Caco-2 (cell line): ENCODE measurements at regions not wholly inside any gene's neighbourhood (a gene's known extent, or its start where the extent isn't known, plus 50 kb on each side); places are given as distances from the start of the nearest gene placed in this dataset.

ENCODE experiments used
- BruUV-seq: library from RNA; stranded (reverse); fragments of 400-500 nt; replicated peaks from 2 replicates; lab custom pipeline; 2021; lab: Mats Ljungman, UMichigan
- CTCF ChIA-PET: fragments of 300-600 bp; sonication (Branson Sonifier 250); formaldehyde crosslinking; loops from one replicate; lab custom pipeline; 2022; ENCODE audit warnings: antibody characterized with exemption; lab: Charles Lee
- POLR2A ChIA-PET: fragments of 300-600 bp; sonication (Branson Sonifier 250); formaldehyde crosslinking; loops from one replicate; lab custom pipeline; 2022; ENCODE audit warnings: antibody characterized with exemption; lab: Charles Lee
- DNase-seq, 2 experiments: peaks; one replicate each; pipeline versions ENCODE4 v3.0.0 to v3.0.0-alpha.2; 2020 to 2022
- H3K27me3 ChIP-seq: replicated peaks from 2 replicates; pipeline ENCODE4 v1.6.0; 2011; ENCODE audit warnings: low read length; ENCODE audit not compliant: control insufficient read depth, insufficient read depth
- H3K36me3 ChIP-seq: 2 replicates; pipeline ENCODE4 v1.5.1; 2011; ENCODE audit warnings: low read length; ENCODE audit not compliant: control insufficient read depth, insufficient read depth
- H3K4me1 ChIP-seq: fragments of 250-450 bp; sonication (Bioruptor Pico); 2 replicates; pipeline ENCODE4 v1.5.1; 2020; ENCODE audit warnings: mild to moderate bottlenecking
- H3K4me3 ChIP-seq: 2 replicates; pipeline ENCODE4 v1.5.1; 2011; ENCODE audit warnings: low read depth, mild to moderate bottlenecking, control low read depth, low read length
- H3K9me3 ChIP-seq: fragments of 250-450 bp; sonication (Bioruptor Pico); 2 replicates; pipeline ENCODE4 v1.5.1; 2020; ENCODE audit warnings: mild to moderate bottlenecking, moderate library complexity
- H3K27ac Mint-ChIP-seq: one replicate; pipeline ENCODE4 v1.8.0; 2022; ENCODE audit warnings: mixed read lengths; ENCODE audit not compliant: unreplicated experiment
- H3K27me3 Mint-ChIP-seq: one replicate; pipeline ENCODE4 v1.8.0; 2022; ENCODE audit warnings: mixed read lengths; ENCODE audit not compliant: insufficient read depth, unreplicated experiment
- H3K36me3 Mint-ChIP-seq: one replicate; pipeline ENCODE4 v1.8.0; 2022; ENCODE audit warnings: mild to moderate bottlenecking, mixed read lengths; ENCODE audit not compliant: insufficient read depth, unreplicated experiment
- H3K4me1 Mint-ChIP-seq: one replicate; pipeline ENCODE4 v1.8.0; 2022; ENCODE audit warnings: low read depth, mixed read lengths; ENCODE audit not compliant: unreplicated experiment
- H3K4me3 Mint-ChIP-seq: one replicate; pipeline ENCODE4 v1.8.0; 2022; ENCODE audit warnings: mild to moderate bottlenecking, moderate library complexity, mixed read lengths; ENCODE audit not compliant: unreplicated experiment
- H3K9me3 Mint-ChIP-seq: one replicate; pipeline ENCODE4 v1.8.0; 2022; ENCODE audit warnings: mixed read lengths; ENCODE audit not compliant: unreplicated experiment
- intact Hi-C: fragments of 100-400 bp; cut with micrococcal nuclease; formaldehyde crosslinking; loops from one replicate; pipeline ENCODE4 v1.10.0; 2022; ENCODE audit not compliant: unreplicated experiment
- TF ChIP-seq, protein P1 (sequence below), 2 experiments: fragments of 200-600 bp in 1 of 2; IDR thresholded peaks; 1 replicate in 1 of 2; 2 replicates in 1 of 2; pipeline versions ENCODE4 v1.5.1 to v1.8.0; 2011 to 2022; ENCODE audit warnings: antibody characterized with exemption in 1 of 2, control low read depth in 1 of 2, inconsistent platforms in 1 of 2, low read depth in 1 of 2, low read length in 1 of 2, mild to moderate bottlenecking in 1 of 2, moderate library complexity in 1 of 2; ENCODE audit not compliant: insufficient read depth in 1 of 2, severe bottlenecking in 1 of 2, unreplicated experiment in 1 of 2

DNA sequence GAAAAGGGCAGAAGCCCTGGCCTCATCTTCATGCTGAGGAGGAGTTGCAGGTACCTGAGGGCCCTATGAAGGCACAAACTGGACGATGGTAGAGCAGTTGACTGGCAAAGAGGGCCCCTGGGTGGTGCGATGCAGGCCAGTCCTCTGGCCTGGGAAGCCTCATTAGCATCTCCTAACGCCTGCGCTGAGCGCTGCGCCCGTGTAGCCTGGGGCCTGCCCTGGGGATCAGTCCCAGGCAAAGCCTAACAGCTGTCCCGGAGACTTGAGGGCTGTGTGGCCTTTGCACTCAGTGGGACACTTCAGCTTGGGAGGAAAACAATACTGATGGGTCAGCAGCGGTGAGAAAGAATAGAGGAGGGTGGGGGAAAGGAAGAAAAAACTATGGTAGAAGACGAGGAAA is 187.7 kb downstream of the RAP2A start:
- intact Hi-C loops, result no loop called here
- TF ChIP-seq, protein P1, sequence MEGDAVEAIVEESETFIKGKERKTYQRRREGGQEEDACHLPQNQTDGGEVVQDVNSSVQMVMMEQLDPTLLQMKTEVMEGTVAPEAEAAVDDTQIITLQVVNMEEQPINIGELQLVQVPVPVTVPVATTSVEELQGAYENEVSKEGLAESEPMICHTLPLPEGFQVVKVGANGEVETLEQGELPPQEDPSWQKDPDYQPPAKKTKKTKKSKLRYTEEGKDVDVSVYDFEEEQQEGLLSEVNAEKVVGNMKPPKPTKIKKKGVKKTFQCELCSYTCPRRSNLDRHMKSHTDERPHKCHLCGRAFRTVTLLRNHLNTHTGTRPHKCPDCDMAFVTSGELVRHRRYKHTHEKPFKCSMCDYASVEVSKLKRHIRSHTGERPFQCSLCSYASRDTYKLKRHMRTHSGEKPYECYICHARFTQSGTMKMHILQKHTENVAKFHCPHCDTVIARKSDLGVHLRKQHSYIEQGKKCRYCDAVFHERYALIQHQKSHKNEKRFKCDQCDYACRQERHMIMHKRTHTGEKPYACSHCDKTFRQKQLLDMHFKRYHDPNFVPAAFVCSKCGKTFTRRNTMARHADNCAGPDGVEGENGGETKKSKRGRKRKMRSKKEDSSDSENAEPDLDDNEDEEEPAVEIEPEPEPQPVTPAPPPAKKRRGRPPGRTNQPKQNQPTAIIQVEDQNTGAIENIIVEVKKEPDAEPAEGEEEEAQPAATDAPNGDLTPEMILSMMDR (IDR thresholded peaks at IDR 0.05; ENCODE audit: insufficient read depth in 1 of 2, low read depth in 1 of 2, low read length in 1 of 2, severe bottlenecking in 1 of 2, unreplicated experiment in 1 of 2), result no peak
- peaks cover 23% of the 10 kb centered on the region for H3K27me3 Mint-ChIP-seq
- DNase-seq, result no peak
- ChIA-PET CTCF (no interaction called here), POLR2A (no interaction called here)
- no peaks in the 10 kb centered on the region for H3K4me1 ChIP-seq
- H3K4me1 Mint-ChIP-seq, result no peaks in the 10 kb centered on the region
- no peaks in the 10 kb centered on the region for H3K9me3 Mint-ChIP-seq
- no TSS peak for BruUV-seq
- H3K36me3 Mint-ChIP-seq, result no peaks in the 10 kb centered on the region
- no peaks in the 10 kb centered on the region for H3K27me3 ChIP-seq
- H3K9me3 ChIP-seq, result peaks cover 3% of the 10 kb centered on the region; the same call in 1 of the 2 replicates
- H3K4me3 Mint-ChIP-seq, result no peak overlapping the region
- no peaks in the 10 kb centered on the region for H3K36me3 ChIP-seq
- H3K27ac Mint-ChIP-seq, result no peak overlapping the region
- H3K4me3 ChIP-seq, result no peak overlapping the region

DNA sequence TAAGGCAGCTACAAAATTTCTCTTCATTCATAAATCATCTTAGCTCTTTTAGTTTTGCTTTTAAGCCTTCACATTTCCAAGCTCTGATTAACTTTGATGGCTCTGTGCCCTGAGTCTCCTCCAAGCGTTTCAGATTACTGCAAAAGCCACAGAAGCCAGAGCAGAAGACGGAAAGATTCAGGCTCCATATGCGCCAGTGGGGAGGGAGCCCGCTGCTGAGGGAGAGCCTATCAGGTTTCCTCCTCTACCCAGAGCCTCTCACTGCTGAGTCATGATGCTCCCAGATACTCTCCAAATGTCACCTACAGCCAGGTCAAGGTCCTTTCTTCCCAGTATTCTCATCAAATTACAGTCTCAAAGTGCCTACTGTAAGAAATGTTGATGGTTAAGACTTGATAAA is 193.6 kb downstream of the RAP2A start:
- Mint-ChIP-seq H3K4me1 (no peaks in the 10 kb centered on the region), H3K27ac (no peak overlapping the region), H3K27me3 (peaks cover 9% of the 10 kb centered on the region), H3K9me3 (peaks cover 13% of the 10 kb centered on the region), H3K4me3 (no peak overlapping the region), H3K36me3 (no peaks in the 10 kb centered on the region)
- POLR2A ChIA-PET, result no interaction called here
- Histone ChIP-seq H3K9me3 (peaks cover 9% of the 10 kb centered on the region), H3K27me3 (no peaks in the 10 kb centered on the region), H3K4me3 (no peak overlapping the region), H3K4me1 (no peaks in the 10 kb centered on the region), H3K36me3 (no peaks in the 10 kb centered on the region)
- TF ChIP-seq, protein P1 (IDR thresholded peaks at IDR 0.05; ENCODE audit: insufficient read depth in 1 of 2, low read depth in 1 of 2, low read length in 1 of 2, severe bottlenecking in 1 of 2, unreplicated experiment in 1 of 2), result no peak
- peak in 1 of 2 experiments; percentile 26 for DNase-seq
- no TSS peak for BruUV-seq
- intact Hi-C loops, result no loop called here
- CTCF ChIA-PET, result no interaction called here

DNA sequence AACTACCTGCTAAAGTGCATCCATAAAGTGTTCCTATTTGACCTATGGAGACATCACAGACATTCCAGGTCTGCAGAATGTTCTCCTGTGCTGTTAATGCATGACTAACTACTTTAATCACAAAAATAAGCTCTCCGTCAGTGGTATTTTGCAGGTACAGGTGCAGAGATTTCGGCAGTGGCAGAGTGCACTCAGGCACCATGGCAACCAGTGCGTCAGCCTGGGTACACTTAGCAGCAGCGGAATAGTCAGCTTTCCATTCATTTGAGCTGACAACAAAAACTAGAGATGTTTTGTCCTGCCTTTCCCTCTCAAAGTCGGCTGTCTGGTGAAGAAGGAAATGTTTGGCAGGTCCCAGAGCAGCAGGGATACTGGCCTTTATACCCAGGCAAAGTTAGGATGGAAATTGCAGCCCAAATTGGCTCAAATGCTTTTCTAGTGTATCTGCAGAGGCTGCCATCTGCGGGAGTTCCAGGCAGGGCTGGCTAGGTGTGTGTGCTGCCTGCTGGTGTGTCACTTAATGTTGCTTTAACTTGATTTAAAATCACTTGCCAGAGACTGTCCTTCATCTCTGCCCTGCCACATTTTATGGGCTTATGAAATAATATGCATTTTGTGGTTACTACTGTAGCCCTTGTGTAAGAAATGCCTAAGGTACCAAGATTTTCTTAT is 195.8 kb downstream of the RAP2A start:
- Mint-ChIP-seq H3K4me1 (no peaks in the 10 kb centered on the region), H3K4me3 (no peak overlapping the region), H3K27me3 (peaks cover 9% of the 10 kb centered on the region), H3K9me3 (peaks cover 13% of the 10 kb centered on the region), H3K36me3 (no peaks in the 10 kb centered on the region), H3K27ac (no peak overlapping the region)
- Histone ChIP-seq H3K4me1 (no peaks in the 10 kb centered on the region), H3K27me3 (no peaks in the 10 kb centered on the region), H3K4me3 (no peak overlapping the region), H3K36me3 (no peaks in the 10 kb centered on the region), H3K9me3 (peaks cover 17% of the 10 kb centered on the region)
- intact Hi-C loops, result no loop called here
- TF ChIP-seq, protein P1 (IDR thresholded peaks at IDR 0.05; ENCODE audit: insufficient read depth in 1 of 2, low read depth in 1 of 2, low read length in 1 of 2, severe bottlenecking in 1 of 2, unreplicated experiment in 1 of 2), result no peak
- no TSS peak for BruUV-seq
- no peak for DNase-seq
- ChIA-PET CTCF (no interaction called here), POLR2A (no interaction called here)
